HEK293T (cell line): ENCODE measurements at regions not wholly inside any gene's neighbourhood (a gene's known extent, or its start where the extent isn't known, plus 50 kb on each side); places are given as distances from the start of the nearest gene placed in this dataset.

Experiments used
- ARNT ChIP-seq: fragments of 450-650 bp; IDR thresholded peaks from 2 replicates; pipeline ENCODE4 v1.6.1; 2017; ENCODE audit warnings: mild to moderate bottlenecking
- BHLHE40 ChIP-seq: fragments of 450-650 bp; IDR thresholded peaks from 2 replicates; pipeline ENCODE4 v1.6.1; 2016; ENCODE audit warnings: mild to moderate bottlenecking, moderate library complexity, borderline replicate concordance
- ELF4 ChIP-seq: fragments of 450-650 bp; IDR thresholded peaks from 2 replicates; pipeline ENCODE4 v1.6.1; 2017; ENCODE audit warnings: antibody characterized with exemption
- FOXK2 ChIP-seq: fragments of 450-650 bp; IDR thresholded peaks from 2 replicates; pipeline ENCODE4 v1.6.1; 2016; ENCODE audit warnings: mild to moderate bottlenecking
- FOXM1 ChIP-seq: fragments of 450-650 bp; IDR thresholded peaks from 2 replicates; pipeline ENCODE4 v1.6.1; 2017; ENCODE audit warnings: mild to moderate bottlenecking, borderline replicate concordance
- HDGF ChIP-seq: fragments of 450-650 bp; IDR thresholded peaks from 2 replicates; pipeline ENCODE4 v1.6.1; 2017; ENCODE audit warnings: antibody characterized with exemption, borderline replicate concordance
- ZNF384 ChIP-seq: fragments of 450-650 bp; IDR thresholded peaks from 2 replicates; pipeline ENCODE4 v1.6.1; 2016

- TF ChIP-seq FOXM1 (no peak), BHLHE40 (no peak), ELF4 (no peak), ZNF384 (no peak), ARNT (no peak), HDGF (no peak), FOXK2 (no peak)
Measured at GRCh38 chr6:14736554-14736953, 509.3 kb upstream of the JARID2 start.
